ENCODE measurements at regions not wholly inside any gene's neighbourhood (a gene's known extent, or its start where the extent isn't known, plus 50 kb on each side); places are given as distances from the start of the nearest gene placed in this dataset.

DNA sequence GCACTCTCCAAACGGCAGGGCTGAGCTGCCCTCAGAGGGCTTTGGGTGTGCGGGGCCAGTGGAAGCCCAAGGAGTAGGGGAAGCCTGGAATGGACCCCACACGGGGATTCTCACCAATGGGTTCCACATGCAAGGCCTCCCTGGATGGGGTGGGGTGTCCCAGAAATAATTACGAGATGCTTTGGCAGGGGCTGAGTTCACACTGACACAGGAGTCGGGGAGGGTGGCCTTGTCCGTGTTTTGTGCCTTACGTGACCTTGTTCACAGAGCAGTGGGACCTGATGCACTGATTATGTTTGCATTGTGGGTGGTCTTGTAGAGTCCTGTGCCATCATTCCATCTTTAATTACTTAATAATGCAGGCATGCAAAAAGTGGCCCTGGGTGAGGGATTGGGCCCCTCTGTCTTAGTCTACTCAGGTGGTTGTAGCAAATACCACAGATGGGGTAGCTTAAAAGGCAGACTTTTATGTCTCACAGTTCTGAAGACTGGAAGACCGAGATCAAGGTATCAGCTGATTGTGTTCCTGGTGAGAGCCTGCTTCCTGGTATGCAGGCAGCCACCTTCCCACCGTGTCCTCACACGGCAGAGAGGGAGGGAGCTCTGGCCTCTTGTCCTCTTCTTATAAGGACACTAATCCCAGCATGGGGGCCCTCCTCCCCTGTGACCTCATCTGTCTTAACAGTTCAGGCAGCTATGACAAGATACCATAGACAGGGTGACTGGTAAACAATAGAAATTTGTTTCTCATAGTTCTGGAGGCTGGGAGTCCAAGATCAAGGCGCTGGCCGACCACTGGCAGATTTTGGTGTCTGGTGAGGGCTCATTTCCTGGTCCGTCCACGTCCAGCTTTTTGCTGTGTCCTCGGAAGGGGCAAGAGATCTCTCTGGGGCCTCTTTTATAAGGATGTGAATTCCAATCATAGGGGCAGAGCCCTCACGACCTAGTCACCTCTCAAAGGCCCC, 239.4 kb downstream of the IRF8 start:
- no peak overlapping the region for H3K4me3 ChIP-seq (ENCODE audit: low read length)
- H3K9ac ChIP-seq (ENCODE audit: low read length): no peak overlapping the region

DNA sequence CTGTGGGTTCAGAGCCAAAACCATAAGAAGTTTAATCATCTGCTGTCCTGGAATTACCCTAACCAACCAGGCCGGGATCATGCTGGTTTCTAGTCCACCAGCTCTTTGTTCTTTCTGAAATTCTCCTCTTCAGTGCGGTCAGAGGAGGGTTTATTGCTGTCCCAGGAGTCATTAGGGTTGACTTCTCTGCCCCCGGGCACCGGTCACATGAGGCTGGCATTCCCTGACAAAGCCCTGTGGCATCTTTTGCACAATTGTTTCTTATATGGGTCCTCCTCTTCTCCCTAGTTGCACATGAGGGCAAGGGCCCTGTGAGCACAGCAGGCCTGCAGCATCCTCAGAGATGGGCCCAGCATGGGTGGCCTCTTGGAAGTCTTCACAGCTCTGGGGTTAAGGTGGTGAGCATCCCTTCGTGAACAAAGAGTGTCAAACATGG, 243.9 kb downstream of the IRF8 start:
- Histone ChIP-seq H3K4me3 (ENCODE audit: low read length) (no peak overlapping the region), H3K9ac (ENCODE audit: low read length) (no peak overlapping the region), H3K27me3 (ENCODE audit: control insufficient read depth, insufficient read depth, low read length) (no peaks in the 10 kb centered on the region), H3K27ac (ENCODE audit: low read depth, low read length) (no peak overlapping the region), H3K36me3 (ENCODE audit: control insufficient read depth, insufficient read depth, low read length) (no peaks in the 10 kb centered on the region), H3K4me1 (ENCODE audit: control insufficient read depth, insufficient read depth, low read length) (no peaks in the 10 kb centered on the region)

More for the DNA sequence above, 239.4 kb downstream of the IRF8 start:
- Histone ChIP-seq H3K27me3 (ENCODE audit: control insufficient read depth, insufficient read depth, low read length) (no peaks in the 10 kb centered on the region), H3K4me1 (ENCODE audit: control insufficient read depth, insufficient read depth, low read length) (no peaks in the 10 kb centered on the region), H3K27ac (ENCODE audit: low read depth, low read length) (no peak overlapping the region), H3K36me3 (ENCODE audit: control insufficient read depth, insufficient read depth, low read length) (no peaks in the 10 kb centered on the region)

DNA sequence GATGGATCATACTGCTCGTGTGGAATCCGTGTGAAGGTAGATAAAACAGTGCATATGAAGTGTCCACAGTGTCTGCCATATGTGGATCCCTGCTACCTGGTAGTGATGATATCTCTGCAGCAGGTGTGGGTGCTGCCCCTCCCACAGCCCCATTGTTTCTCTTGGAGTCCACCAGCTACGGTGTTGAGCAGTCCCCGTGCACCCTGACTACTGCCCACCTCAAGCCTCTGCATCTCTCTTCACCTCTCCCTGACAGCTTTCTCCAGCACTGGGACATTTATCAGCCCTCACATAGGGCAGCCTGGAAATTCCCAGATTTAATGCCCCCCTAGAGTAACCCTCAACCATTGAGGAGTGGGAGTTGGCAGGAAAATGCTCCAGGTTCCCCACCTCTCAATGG, 244.7 kb downstream of the IRF8 start:
- Histone ChIP-seq H3K4me3 (ENCODE audit: low read length) (no peak overlapping the region), H3K9ac (ENCODE audit: low read length) (no peak overlapping the region), H3K36me3 (ENCODE audit: control insufficient read depth, insufficient read depth, low read length) (no peaks in the 10 kb centered on the region), H3K27ac (ENCODE audit: low read depth, low read length) (no peak overlapping the region), H3K4me1 (ENCODE audit: control insufficient read depth, insufficient read depth, low read length) (no peaks in the 10 kb centered on the region), H3K27me3 (ENCODE audit: control insufficient read depth, insufficient read depth, low read length) (no peaks in the 10 kb centered on the region)

DNA sequence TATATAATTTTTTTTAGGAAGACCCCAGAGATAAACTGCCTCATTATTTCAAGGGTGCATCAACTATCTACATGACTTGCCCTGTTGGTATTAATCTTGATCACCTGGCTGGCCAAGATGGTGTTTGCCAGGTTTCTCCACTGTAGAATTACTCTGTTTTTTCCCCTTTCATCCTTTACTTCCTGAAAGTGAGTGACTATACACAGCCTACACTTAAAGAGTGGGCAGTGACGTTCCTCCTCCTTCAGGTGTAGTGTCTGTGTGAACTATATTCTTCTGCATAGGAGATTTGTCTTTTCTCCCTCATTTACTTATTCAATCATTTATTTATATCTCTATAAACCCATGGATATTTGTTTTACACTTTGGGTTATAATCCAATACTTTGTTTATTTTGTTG, 246.7 kb downstream of the IRF8 start:
- H3K9ac ChIP-seq (ENCODE audit: low read length): no peak overlapping the region
- H3K4me3 ChIP-seq (ENCODE audit: low read length): no peak overlapping the region
- peaks cover 3% of the 10 kb centered on the region for H3K4me1 ChIP-seq (ENCODE audit: control insufficient read depth, insufficient read depth, low read length)
- no peaks in the 10 kb centered on the region for H3K27me3 ChIP-seq (ENCODE audit: control insufficient read depth, insufficient read depth, low read length)
- H3K36me3 ChIP-seq (ENCODE audit: control insufficient read depth, insufficient read depth, low read length): no peaks in the 10 kb centered on the region
- H3K27ac ChIP-seq (ENCODE audit: low read depth, low read length): no peak overlapping the region

DNA sequence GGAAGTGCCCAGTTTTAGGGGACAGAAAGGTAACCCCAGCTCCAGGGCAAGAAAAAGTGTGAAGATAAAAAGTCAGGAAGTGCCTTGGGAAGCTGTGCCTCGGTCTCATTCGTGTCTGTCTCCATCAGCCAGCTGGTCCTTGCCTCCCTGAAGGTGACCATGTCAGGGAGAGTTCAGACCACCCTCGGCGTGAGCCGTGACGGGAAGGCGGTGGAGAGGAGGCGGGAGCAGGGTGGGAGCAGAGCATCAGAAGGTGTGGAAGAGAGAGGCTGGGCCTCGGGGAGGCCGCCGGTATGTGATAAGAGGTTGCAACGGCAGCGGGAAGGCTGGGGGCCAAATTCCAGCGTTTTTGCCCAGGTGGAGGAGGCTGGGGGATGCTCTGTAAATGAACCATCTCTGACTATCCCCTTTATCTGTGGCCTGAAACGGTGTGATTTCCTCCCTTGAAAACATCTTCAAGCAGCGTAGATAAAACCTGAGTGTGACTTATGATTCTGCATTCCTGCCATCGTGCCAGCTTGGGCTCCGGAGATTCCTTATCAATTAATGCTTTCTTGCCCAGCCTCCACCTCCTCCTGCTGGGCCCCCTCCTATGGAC, 251.8 kb downstream of the IRF8 start:
- Histone ChIP-seq H3K4me1 (ENCODE audit: control insufficient read depth, insufficient read depth, low read length) (peaks cover 22% of the 10 kb centered on the region), H3K27me3 (ENCODE audit: control insufficient read depth, insufficient read depth, low read length) (no peaks in the 10 kb centered on the region), H3K36me3 (ENCODE audit: control insufficient read depth, insufficient read depth, low read length) (no peaks in the 10 kb centered on the region), H3K27ac (ENCODE audit: low read depth, low read length) (peak overlapping the region; percentile 94), H3K4me3 (ENCODE audit: low read length) (no peak overlapping the region), H3K9ac (ENCODE audit: low read length) (no peak overlapping the region)

DNA sequence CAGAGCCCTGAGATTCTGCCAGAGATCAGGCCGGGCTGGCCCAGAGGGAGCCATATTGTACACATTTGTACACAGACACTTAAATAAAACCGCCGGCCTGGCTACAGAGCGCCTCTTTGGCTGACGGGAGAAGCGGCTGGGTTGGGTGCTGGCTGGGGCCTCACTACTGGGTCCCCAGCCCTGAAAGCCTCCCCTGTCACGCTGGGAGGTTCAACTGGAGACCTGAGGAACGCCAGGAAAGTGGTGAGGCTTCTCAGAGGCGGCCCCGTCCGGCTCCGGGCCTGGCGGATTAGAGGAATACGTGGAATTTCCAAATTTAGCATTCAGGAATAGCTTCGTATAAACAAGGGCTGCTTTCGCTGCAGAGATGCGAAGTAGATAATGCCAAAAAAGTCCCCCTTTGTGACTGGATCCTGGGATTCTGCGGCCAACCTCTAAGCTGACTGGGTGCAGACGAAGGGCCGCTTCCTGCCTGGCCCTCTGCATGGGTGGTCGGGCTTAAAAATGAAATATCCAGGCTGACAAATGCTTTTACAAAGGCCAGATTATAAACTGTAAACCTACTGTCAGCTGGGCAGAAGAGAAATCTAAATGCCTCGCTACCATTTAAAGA, 252.4 kb downstream of the IRF8 start:
- Histone ChIP-seq H3K27me3 (ENCODE audit: control insufficient read depth, insufficient read depth, low read length) (no peaks in the 10 kb centered on the region), H3K27ac (ENCODE audit: low read depth, low read length) (peak overlapping the region; percentile 94), H3K9ac (ENCODE audit: low read length) (no peak overlapping the region), H3K4me1 (ENCODE audit: control insufficient read depth, insufficient read depth, low read length) (peaks cover 27% of the 10 kb centered on the region), H3K36me3 (ENCODE audit: control insufficient read depth, insufficient read depth, low read length) (no peaks in the 10 kb centered on the region), H3K4me3 (ENCODE audit: low read length) (no peak overlapping the region)

DNA sequence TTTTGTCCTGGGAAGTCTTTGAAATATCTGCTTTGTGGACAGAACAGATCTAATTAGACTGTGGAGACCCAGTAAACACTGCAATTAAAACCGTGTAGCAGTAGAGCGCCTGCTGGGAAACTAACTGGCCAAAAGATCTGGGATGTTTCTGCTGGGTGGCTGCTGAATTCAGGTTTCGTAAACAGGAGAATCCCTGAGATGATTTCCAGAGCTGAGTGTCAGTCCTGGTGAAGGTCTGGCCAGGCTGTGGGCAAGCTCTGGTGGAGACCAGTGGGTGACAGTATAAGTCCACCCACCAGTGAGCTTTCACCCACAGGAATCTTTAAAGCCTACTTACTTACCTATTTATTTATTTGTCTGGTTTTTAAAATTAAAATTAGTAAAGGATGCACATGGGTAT, 257.2 kb downstream of the IRF8 start:
- Histone ChIP-seq H3K36me3 (ENCODE audit: control insufficient read depth, insufficient read depth, low read length) (no peaks in the 10 kb centered on the region), H3K27ac (ENCODE audit: low read depth, low read length) (peak overlapping the region; percentile 78), H3K4me3 (ENCODE audit: low read length) (no peak overlapping the region), H3K27me3 (ENCODE audit: control insufficient read depth, insufficient read depth, low read length) (no peaks in the 10 kb centered on the region), H3K9ac (ENCODE audit: low read length) (no peak overlapping the region), H3K4me1 (ENCODE audit: control insufficient read depth, insufficient read depth, low read length) (peaks cover 28% of the 10 kb centered on the region)

DNA sequence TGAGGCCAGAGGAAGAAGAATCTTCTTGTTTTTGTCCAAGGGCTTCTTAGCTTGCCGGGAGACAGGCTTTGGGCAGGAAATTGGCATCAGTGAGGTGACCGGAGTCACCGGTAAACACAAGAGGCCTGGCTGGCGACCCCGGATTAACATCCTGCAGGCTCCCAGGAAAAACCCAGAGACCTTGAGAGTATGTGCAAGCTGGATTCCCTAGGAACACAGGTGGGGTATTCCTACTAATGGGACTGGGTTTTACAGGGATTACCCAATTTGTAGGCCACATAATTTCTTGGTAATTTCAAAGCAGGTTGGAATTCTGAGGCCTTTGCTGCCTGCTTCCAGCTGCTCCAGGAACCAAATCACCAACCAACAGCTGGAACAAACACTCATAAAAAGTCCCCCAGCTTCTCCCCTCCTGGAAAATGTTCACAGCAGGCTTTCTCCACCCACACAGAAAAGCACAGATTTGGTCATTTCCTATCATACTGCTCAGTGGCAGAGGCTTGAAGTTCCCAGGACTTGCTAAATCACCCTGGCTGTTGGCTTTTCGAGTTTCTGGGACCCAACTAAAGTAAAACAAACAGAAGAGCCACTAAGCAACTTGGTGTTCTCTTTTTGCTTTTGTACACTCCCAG, 258.8 kb downstream of the IRF8 start:
- H3K4me1 ChIP-seq (ENCODE audit: control insufficient read depth, insufficient read depth, low read length): peaks cover 17% of the 10 kb centered on the region
- H3K27ac ChIP-seq (ENCODE audit: low read depth, low read length): peak overlapping the region; percentile 69
- no peaks in the 10 kb centered on the region for H3K27me3 ChIP-seq (ENCODE audit: control insufficient read depth, insufficient read depth, low read length)
- no peak overlapping the region for H3K4me3 ChIP-seq (ENCODE audit: low read length)
- no peaks in the 10 kb centered on the region for H3K36me3 ChIP-seq (ENCODE audit: control insufficient read depth, insufficient read depth, low read length)
- no peak overlapping the region for H3K9ac ChIP-seq (ENCODE audit: low read length)

DNA sequence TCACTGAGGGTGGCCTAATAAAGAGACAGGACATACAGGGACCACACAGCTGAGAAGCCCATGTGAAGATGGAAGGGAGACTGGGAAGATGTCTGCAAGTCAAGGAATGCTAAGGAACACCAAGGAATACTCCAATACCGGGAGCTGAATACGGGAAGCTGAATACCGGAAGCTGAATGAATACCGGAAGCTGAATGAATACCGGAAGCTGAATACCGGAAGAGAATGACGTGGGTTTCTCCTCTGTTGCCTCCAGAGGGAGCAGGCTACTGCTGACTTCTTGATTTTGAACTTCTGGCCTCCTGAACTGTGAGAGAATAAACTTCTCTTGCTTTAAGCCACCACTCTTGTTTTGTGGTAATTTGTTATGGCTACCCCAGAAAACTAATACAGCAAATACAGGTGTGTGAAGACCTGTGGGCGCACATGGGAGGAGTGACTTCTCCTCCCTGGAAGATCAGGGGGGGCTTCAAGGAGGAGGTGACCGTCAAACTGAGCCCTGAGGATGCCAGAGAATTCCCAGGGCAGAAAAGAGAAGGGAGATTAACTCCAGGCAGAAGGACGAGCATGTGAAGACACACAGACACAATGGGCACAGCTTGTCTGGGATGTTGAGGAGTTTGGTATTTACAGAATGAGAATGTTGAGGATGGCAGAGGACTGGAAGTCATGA, 259.9 kb downstream of the IRF8 start:
- H3K4me1 ChIP-seq (ENCODE audit: control insufficient read depth, insufficient read depth, low read length): peaks cover 13% of the 10 kb centered on the region
- no peaks in the 10 kb centered on the region for H3K27me3 ChIP-seq (ENCODE audit: control insufficient read depth, insufficient read depth, low read length)
- no peak overlapping the region for H3K4me3 ChIP-seq (ENCODE audit: low read length)
- no peaks in the 10 kb centered on the region for H3K36me3 ChIP-seq (ENCODE audit: control insufficient read depth, insufficient read depth, low read length)
- no peak overlapping the region for H3K9ac ChIP-seq (ENCODE audit: low read length)
- H3K27ac ChIP-seq (ENCODE audit: low read depth, low read length): peak overlapping the region; percentile 69

DNA sequence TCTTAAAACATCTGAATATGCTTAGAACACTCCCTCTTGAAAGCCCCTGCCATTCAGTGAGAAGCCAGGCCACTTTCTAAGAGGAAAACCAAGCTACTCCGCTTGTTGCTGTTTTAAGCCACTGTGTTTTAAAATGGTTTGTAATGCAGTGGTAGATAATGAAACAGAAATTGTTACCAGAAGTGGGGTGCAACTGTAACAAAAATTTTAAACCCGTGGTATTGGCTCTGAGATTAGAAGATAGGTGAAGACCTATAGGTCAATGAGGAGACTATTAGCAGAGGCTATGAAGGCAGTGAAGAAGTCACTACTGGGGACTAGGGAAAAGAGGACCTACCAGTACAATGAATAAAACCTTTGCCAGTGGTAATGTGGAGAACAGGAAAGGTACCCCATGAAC, 266.5 kb downstream of the IRF8 start:
- Histone ChIP-seq H3K4me3 (ENCODE audit: low read length) (no peak overlapping the region), H3K36me3 (ENCODE audit: control insufficient read depth, insufficient read depth, low read length) (no peaks in the 10 kb centered on the region), H3K27me3 (ENCODE audit: control insufficient read depth, insufficient read depth, low read length) (no peaks in the 10 kb centered on the region), H3K27ac (ENCODE audit: low read depth, low read length) (no peak overlapping the region), H3K9ac (ENCODE audit: low read length) (no peak overlapping the region), H3K4me1 (ENCODE audit: control insufficient read depth, insufficient read depth, low read length) (no peaks in the 10 kb centered on the region)

DNA sequence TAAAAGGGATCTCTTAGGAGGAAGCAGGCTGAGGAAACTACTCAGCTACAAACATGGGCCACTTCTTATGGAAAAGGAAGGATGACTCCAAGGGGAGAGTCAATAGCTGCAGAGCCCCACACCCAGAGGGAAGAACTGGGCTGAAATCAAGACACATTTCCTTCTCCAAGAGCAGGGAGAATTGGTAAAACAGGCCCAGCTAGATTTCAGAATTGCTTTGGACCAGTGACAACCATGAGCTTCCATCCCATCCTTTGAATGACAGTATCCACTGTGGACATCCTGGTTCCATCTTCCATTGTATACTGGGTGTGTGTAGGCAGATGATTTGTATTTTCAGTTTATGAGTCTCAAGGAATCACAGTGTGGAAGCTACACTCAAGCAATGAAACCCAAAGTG, 267.5 kb downstream of the IRF8 start:
- H3K9ac ChIP-seq (ENCODE audit: low read length): no peak overlapping the region
- no peaks in the 10 kb centered on the region for H3K27me3 ChIP-seq (ENCODE audit: control insufficient read depth, insufficient read depth, low read length)
- H3K4me1 ChIP-seq (ENCODE audit: control insufficient read depth, insufficient read depth, low read length): no peaks in the 10 kb centered on the region
- no peak overlapping the region for H3K27ac ChIP-seq (ENCODE audit: low read depth, low read length)
- H3K36me3 ChIP-seq (ENCODE audit: control insufficient read depth, insufficient read depth, low read length): no peaks in the 10 kb centered on the region
- H3K4me3 ChIP-seq (ENCODE audit: low read length): no peak overlapping the region

DNA sequence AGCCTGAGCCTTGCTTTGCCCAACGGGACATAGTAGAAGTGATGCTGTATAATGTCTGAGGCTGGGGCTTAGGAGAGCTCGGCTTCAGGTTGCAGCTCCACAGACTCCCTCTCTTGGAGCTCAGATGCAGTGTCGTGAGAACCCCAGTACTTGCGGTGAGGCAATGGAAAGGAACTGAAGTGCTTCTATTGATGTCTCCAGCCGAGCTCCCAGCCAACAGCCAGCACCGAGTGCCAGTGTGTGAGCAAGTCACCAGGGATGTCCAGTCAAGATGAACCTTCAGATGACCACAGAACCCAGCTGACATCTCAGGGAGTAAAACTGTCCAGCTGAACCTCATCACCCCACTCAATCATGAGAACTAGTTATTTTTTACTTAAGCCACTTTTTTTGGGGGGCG, 268.1 kb downstream of the IRF8 start:
- no peak overlapping the region for H3K27ac ChIP-seq (ENCODE audit: low read depth, low read length)
- no peak overlapping the region for H3K4me3 ChIP-seq (ENCODE audit: low read length)
- H3K4me1 ChIP-seq (ENCODE audit: control insufficient read depth, insufficient read depth, low read length): no peaks in the 10 kb centered on the region
- no peaks in the 10 kb centered on the region for H3K36me3 ChIP-seq (ENCODE audit: control insufficient read depth, insufficient read depth, low read length)
- H3K27me3 ChIP-seq (ENCODE audit: control insufficient read depth, insufficient read depth, low read length): no peaks in the 10 kb centered on the region
- no peak overlapping the region for H3K9ac ChIP-seq (ENCODE audit: low read length)

Measured in rectal smooth muscle tissue (tissue), 1 donor.